ENCODE measurements at regions not wholly inside any gene's neighbourhood (a gene's known extent, or its start where the extent isn't known, plus 50 kb on each side); places are given as distances from the start of the nearest gene placed in this dataset.

- H3K4me3 ChIP-seq (ENCODE audit: low read length): peak overlapping the region; percentile 65
- no peak for DNase-seq (ENCODE audit: low read depth)
- TF ChIP-seq CTCF (conservative IDR thresholded peaks at IDR 0.05; ENCODE audit: low read length): peak; percentile 44
These were observed 101.2 kb upstream of the HSD17B12 start for GRCh38 chr11:43579171-43579918.

- no peak for TF ChIP-seq CTCF (conservative IDR thresholded peaks at IDR 0.05; ENCODE audit: low read length)
- DNase-seq (ENCODE audit: low read depth): no peak
- peak overlapping the region; percentile 65 for H3K4me3 ChIP-seq (ENCODE audit: low read length)
These were observed 100.6 kb upstream of the HSD17B12 start for GRCh38 chr11:43579919-43580276.

GRCh38 chr11:43580735-43581369, 99.7 kb upstream of the HSD17B12 start:
- DNase-seq (ENCODE audit: low read depth): no peak
- peak overlapping the region; percentile 63 for H3K4me3 ChIP-seq (ENCODE audit: low read length)
- TF ChIP-seq CTCF (conservative IDR thresholded peaks at IDR 0.05; ENCODE audit: low read length): no peak

- no peak for DNase-seq (ENCODE audit: low read depth)
- no peak for TF ChIP-seq CTCF (conservative IDR thresholded peaks at IDR 0.05; ENCODE audit: low read length)
- peak overlapping the region; percentile 63 for H3K4me3 ChIP-seq (ENCODE audit: low read length)
These were observed 99.0 kb upstream of the HSD17B12 start for GRCh38 chr11:43581370-43582023.

GRCh38 chr11:43582024-43582862, 98.3 kb upstream of the HSD17B12 start:
- no peak for TF ChIP-seq CTCF (conservative IDR thresholded peaks at IDR 0.05; ENCODE audit: low read length)
- no peak for DNase-seq (ENCODE audit: low read depth)
- H3K4me3 ChIP-seq (ENCODE audit: low read length): peak overlapping the region; percentile 63; the same call in 1 of the 2 replicates

GRCh38 chr11:43582863-43583462, 97.6 kb upstream of the HSD17B12 start:
- no peak for DNase-seq (ENCODE audit: low read depth)
- TF ChIP-seq CTCF (conservative IDR thresholded peaks at IDR 0.05; ENCODE audit: low read length): no peak
- H3K4me3 ChIP-seq (ENCODE audit: low read length): no peak overlapping the region

All from AG10803 (cell line).